Kasumi-1 (cell line): ENCODE measurements at regions not wholly inside any gene's neighbourhood (a gene's known extent, or its start where the extent isn't known, plus 50 kb on each side); places are given as distances from the start of the nearest gene placed in this dataset.

Experiments
- DNase-seq, 2 experiments: peaks; one replicate each; lab custom pipeline; 2025; lab: John Stamatoyannopoulos, UW

DNA sequence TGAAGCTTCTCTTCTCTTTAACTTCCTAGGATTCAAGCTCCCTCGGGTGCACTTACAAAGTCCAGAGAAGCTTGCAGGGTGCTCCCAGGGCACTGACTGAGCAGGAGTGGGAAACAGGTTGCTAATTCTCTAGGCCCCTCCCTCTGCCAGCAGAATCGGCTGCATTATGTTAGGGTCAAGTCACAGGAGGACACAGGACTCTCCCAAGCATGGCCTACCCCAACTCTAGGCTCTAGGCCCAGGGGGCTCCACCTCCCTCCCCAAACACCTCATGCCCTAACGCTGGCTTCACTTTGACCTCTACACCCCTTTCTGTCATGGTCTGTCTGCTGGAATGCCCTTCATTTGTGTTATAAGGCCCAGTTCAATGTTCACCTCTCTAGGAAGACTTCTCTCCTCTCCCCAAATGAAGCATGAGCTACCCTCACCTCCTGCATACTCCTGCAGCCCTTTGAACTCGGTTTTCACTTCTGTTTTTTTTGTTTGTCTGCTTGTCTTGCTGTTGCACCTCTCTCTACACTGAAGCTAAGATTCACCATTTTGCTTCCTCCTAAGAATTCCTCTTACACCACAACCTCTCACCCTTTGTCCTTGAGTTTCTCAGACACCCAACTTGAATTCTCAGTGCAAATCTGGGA is 521.8 kb upstream of the ID2 start:
- no peak for DNase-seq

DNA sequence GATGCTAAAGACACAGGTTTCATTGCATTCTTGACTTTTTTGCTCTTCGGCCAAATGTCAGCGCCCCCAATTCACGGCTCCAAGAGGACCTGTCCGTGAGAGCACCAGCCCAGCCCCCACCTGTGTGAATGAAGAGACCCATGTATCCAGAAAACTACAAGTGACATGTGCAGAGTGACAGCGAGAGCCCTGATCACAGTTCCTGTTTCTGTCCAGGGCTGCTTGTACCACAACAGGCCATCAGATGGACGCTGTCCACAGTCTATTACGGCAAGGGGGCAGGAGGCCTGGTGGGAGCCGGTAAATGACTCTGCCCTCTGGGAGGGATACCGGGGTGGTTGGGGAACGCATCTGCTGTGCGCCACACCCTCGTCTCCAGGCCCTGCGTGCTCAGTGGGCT is 520.9 kb upstream of the ID2 start:
- DNase-seq = no peak

DNA sequence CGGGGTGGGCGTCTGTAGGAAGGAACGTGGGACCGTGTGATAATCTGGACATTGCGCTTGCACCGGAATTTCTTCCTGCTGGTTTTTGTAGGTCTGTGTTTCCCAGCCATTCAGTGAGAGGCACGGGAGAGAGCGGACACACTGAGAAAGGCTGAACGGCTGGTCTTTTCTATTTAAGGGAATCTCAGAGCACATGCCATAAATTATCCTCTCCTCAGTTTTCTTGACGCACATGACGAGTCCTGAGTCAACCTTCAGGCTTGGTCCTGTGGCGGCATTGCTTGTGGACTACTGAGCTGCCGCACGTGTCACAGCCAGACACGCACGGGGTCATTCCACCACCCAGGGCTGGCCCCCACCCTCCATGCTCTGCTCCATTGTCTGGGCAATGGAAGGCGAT is 519.3 kb upstream of the ID2 start:
- no peak for DNase-seq

DNA sequence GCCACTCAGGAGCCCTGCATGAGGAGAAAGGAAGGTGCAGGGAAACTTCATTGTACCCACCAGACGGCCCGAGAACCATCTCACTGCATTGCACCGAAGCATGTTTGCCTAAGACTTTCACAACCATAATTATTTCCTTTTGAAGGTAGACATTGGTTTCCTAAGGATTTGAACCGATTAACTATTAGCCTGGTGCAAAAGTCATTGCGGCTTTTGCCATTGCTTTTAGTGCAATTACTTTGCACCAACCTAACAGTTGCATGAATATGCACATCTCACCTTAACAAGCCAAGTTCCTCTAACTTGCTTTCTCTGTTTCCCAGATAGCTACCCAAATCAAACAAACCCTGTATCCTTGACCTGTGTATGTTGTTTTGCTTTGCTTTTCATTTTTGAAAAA is 516.3 kb upstream of the ID2 start:
- no peak for DNase-seq

- DNase-seq = no peak
Measured at GRCh38 chr2:8168022-8168717, 513.7 kb upstream of the ID2 start.

DNA sequence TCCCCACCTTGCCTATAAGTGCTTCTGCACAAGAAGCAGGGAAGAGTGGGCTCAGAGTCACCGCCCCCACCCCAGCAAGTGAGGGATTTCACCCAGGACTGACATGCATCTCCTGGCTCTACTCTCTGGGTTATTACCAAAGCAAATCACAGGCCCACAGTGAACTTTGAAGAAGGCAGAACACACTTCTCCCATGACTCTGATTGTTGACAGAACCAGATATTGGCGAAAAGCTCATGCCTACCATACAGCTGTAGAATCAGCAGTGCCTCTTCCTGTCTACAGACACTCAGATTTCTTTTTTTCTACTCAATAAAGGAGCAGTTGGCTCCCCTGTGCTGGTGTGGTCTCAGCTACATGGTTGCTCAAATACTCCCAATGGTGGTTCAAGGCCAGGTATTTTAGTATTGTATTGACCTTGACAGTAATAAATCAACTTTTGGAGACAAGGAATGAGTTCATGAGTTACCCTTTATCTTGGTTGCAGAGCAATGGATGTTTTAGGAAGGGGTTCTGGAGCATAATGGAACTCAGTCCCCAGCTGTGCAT is 512.9 kb upstream of the ID2 start:
- DNase-seq = no peak

GRCh38 chr2:8169443-8169842 is 512.4 kb upstream of the ID2 start:
- no peak for DNase-seq

GRCh38 chr2:8170552-8171327 is 511.1 kb upstream of the ID2 start:
- DNase-seq = no peak

DNA sequence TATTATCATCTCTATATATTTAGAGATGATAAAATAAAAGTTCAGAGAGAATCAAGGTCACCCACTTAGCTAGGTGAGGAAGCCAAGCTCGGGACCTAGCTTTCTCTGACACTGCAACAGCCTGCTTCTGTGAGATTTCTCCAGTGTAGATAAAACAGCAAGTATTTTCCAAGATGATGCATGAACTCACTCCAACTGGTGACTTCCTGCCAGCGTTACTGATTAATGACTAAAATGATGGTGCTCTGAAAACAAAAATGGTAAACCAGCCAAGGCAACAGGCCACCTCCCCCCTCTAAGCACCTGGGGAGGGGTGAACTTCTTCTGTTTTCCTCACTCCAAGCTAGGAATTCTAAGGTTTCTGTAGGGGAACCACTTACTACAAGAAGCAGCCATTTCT is 510.2 kb upstream of the ID2 start:
- DNase-seq = no peak

DNA sequence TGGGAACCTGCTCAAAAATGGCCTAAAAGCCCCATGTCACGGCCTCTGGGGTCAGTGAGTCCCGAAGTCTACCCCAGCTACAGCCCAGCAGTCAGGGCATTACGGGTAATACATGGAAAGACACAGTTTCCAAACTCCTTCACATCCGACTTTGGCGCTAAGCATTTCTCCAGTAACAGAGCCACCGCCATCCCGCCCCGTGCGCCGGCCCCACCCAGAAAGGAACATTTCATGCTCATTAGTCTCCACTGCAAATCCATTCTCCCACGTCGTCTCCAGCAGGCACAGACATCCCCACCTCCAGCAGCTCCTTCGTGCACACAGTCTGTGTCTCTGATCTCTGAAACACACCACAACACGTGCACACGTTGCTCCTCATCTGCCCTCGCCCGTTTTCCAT is 509.2 kb upstream of the ID2 start:
- DNase-seq = no peak

GRCh38 chr2:8174641-8175257 is 507.1 kb upstream of the ID2 start:
- DNase-seq = no peak

DNA sequence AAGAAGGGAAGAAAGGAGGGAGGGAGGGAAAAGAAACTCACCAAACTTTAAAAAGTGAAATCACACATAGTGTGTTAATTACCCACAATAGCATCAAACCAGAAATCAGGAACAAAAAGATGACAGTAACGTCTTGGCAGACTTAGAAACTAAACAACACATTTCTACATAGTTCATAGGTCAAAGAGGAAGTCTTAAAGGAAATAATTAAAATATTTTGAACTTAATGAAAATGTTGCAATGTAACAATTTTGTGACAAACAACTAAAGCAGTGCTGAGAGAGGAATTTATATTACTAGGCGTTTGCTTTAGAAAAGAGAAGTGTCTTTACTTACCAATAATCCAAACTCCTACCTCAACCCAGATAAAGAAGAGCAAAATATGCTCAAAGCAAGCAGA is 505.0 kb upstream of the ID2 start:
- DNase-seq = no peak

GRCh38 chr2:8177566-8177965 is 504.3 kb upstream of the ID2 start:
- DNase-seq = no peak

DNA sequence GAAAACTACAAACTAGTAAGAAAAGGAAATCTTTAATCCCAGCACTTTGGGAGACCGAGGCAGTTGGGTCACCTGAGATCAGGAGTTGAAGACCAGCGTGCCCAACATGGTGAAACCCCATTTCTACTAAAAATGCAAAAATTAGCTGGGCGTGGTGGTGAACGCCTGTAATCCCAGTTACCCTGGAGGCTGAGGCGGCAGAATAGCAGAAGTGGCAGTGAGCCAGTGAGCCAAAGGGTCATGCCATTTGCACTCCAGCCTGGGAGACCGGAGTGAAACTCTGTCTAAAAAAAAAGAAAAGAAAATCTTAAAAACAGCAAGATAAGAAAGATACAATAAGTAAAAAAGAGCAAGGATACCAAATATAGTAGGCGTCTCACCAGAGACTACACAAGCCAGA is 502.9 kb upstream of the ID2 start:
- no peak for DNase-seq

- no peak for DNase-seq
Measured at GRCh38 chr2:8189316-8189715, 492.5 kb upstream of the ID2 start.

- DNase-seq = no peak
Measured at GRCh38 chr2:8190279-8190678, 491.6 kb upstream of the ID2 start.

DNA sequence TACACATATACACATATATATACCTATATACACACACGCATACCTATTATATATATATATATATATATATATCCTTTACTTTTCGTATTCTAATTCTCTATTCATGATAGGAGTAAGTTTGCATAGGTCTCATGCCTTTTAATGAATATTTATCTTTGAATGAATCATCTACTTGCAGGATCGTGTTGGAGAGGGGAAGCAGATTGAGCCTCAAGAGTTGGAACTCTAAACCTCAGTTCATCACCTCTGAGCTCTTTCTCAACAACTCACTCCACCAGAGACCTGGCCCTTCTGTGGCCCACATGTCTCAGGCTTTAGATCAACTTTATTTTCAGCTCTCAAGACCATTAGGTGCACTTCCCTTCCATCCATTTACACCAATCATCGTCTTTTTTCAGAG is 490.4 kb upstream of the ID2 start:
- DNase-seq = no peak

GRCh38 chr2:8193146-8193545 is 488.7 kb upstream of the ID2 start:
- DNase-seq = no peak

- DNase-seq = no peak
Measured at GRCh38 chr2:8193686-8194615, 487.9 kb upstream of the ID2 start.

DNA sequence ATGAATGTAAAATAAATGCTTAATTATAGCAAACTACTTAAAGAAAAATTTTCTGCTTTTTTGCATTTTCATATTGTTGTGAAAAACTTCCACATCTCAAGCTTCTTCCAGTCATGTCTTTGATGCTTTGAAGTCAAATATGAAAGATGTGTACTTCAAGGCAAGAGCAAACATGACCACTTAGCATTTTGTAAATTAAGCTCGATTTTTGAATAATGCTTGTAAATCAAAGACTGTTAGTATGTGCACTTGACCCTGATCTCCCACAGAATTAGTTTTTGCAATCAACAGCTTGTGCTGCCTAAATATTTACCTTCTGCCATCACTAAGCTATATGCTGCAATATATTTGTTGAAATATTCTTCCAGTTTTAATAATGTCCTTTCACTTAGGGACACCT is 486.1 kb upstream of the ID2 start:
- no peak for DNase-seq

DNA sequence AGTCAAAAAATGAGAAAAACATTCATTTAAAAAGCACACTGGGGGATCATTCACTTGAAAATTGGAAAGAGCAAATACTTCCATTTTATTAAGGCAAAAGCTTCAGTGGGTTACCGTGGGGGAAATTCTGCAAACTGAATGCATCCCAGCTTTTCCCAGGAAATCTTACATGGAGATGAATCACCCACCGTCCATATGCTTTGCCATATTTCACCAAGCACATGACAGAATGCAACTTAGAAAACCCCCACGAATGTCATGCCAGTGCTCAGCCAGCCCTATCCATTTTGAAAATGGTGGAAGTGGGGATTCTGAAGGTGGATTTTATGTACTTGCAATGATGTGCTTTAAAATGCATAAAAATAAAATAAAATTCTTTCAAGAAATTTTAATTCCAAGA is 485.5 kb upstream of the ID2 start:
- DNase-seq = no peak

DNA sequence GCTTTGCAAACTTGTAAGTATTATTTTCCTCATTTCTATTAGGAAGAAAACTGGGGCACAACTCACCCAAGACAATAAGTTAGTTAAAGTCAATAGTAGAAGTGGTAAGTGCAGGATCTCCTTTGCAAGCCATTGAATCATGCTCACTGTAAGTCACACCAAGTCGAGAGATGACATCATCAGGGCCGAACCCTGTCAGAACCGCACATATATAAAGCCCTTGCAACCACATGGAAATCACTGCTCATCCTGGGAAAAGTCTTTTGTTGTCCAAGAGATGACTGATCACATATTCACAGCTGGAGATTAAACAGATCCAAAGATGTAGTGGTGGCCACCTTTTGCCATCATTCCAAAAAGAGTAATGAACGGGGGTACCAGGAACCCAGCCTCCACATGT is 484.8 kb upstream of the ID2 start:
- no peak for DNase-seq
